H1 (cell line): ENCODE measurements at regions not wholly inside any gene's neighbourhood (a gene's known extent, or its start where the extent isn't known, plus 50 kb on each side); places are given as distances from the start of the nearest gene placed in this dataset.

Experiments used
- CTCF ChIA-PET: fragments of 300-600 bp; sonication (Branson Sonifier 250); formaldehyde crosslinking; loops from one replicate; lab custom pipeline; 2021; ENCODE audit not compliant: partially characterized antibody; lab: Charles Lee
- POLR2A ChIA-PET: fragments of 300-600 bp; sonication (Branson Sonifier 250); formaldehyde crosslinking; loops from one replicate; lab custom pipeline; 2021; ENCODE audit warnings: inconsistent platforms; ENCODE audit not compliant: partially characterized antibody; lab: Charles Lee
- DNase-seq, 2 experiments: peaks; one replicate each; pipeline versions ENCODE4 v3.0.0 to v3.0.0-alpha.2; 2010 to 2022; ENCODE audit warnings: low spot score in 2 of 2, low read depth in 1 of 2, mixed read lengths in 1 of 2
- FAIRE-seq: peaks from 2 replicates; lab custom pipeline; 2011; peaks lifted over from hg19 to GRCh38; lab: Jason Lieb, UNC
- H2AFZ ChIP-seq: 2 replicates; pipeline ENCODE4 v1.8.1; 2012; ENCODE audit warnings: low read length, inconsistent platforms
- H2AK5ac ChIP-seq: 2 replicates; pipeline ENCODE4 v1.6.1; 2013; ENCODE audit warnings: low read depth, low read length
- H2BK120ac ChIP-seq: replicated peaks from 2 replicates; pipeline ENCODE3; 2013; ENCODE audit warnings: low read depth, low read length, inconsistent platforms
- H2BK12ac ChIP-seq: 2 replicates; pipeline ENCODE4 v1.6.1; 2013; ENCODE audit warnings: low read depth, low read length
- H2BK15ac ChIP-seq: 2 replicates; pipeline ENCODE4 v1.6.1; 2013; ENCODE audit warnings: low read length
- H2BK20ac ChIP-seq: 2 replicates; pipeline ENCODE4 v1.6.1; 2013; ENCODE audit warnings: low read length
- H2BK5ac ChIP-seq: 2 replicates; pipeline ENCODE4 v1.6.1; 2013; ENCODE audit warnings: low read depth, low read length
- H3K14ac ChIP-seq: 2 replicates; pipeline ENCODE4 v1.6.1; 2013; ENCODE audit warnings: inconsistent platforms; ENCODE audit not compliant: insufficient read length
- H3K18ac ChIP-seq: 2 replicates; pipeline ENCODE4 v1.6.1; 2013; ENCODE audit warnings: low read length; ENCODE audit errors: extremely low read depth
- H3K23ac ChIP-seq: 2 replicates; pipeline ENCODE4 v1.6.1; 2013; ENCODE audit warnings: inconsistent platforms; ENCODE audit not compliant: insufficient read length
- H3K23me2 ChIP-seq: 2 replicates; pipeline ENCODE4 v1.6.1; 2013; ENCODE audit warnings: low read depth, low read length
- H3K27ac ChIP-seq: 2 replicates; pipeline ENCODE4 v1.6.1; 2011; ENCODE audit warnings: low read depth, low read length, inconsistent platforms
- H3K27me3 ChIP-seq, 4 experiments: replicated peaks in 1 of 4; 1 replicate in 1 of 4; 2 replicates in 3 of 4; pipeline versions ENCODE4 v1.6.1 to v1.8.1; 2011 to 2013; ENCODE audit warnings: low read length in 3 of 4, mild to moderate bottlenecking in 3 of 4, inconsistent platforms in 2 of 4, mixed read lengths in 2 of 4, moderate library complexity in 1 of 4; ENCODE audit not compliant: control insufficient read depth in 3 of 4, insufficient read depth in 3 of 4; ENCODE audit errors: extremely low read depth in 1 of 4
- H3K36me3 ChIP-seq, 4 experiments: 2 replicates each; pipeline versions ENCODE4 v1.6.1 to v1.8.1; 2011 to 2013; ENCODE audit warnings: mild to moderate bottlenecking in 4 of 4, low read length in 3 of 4, moderate library complexity in 2 of 4, control low read depth in 1 of 4, inconsistent platforms in 1 of 4; ENCODE audit not compliant: insufficient read depth in 4 of 4, control insufficient read depth in 2 of 4
- H3K4ac ChIP-seq: replicated peaks from 2 replicates; pipeline ENCODE3; 2013; ENCODE audit warnings: low read length, low read depth, mixed read lengths, inconsistent platforms; ENCODE audit not compliant: insufficient read length
- H3K4me1 ChIP-seq, 4 experiments: replicated peaks in 1 of 4; 1 replicate in 1 of 4; 2 replicates in 3 of 4; pipeline versions ENCODE4 v1.6.1 to v1.8.1; 2011 to 2013; ENCODE audit warnings: low read length in 3 of 4, inconsistent platforms in 2 of 4, mixed read lengths in 1 of 4; ENCODE audit not compliant: insufficient read depth in 4 of 4, control insufficient read depth in 3 of 4
- H3K4me2 ChIP-seq, 2 experiments: 2 replicates each; pipeline versions ENCODE4 v1.6.1 to v1.8.1; 2011 to 2013; ENCODE audit warnings: low read depth in 2 of 2, low read length in 2 of 2, control low read depth in 1 of 2, inconsistent platforms in 1 of 2, mild to moderate bottlenecking in 1 of 2; ENCODE audit not compliant: insufficient read depth in 1 of 2
- H3K4me3 ChIP-seq, 4 experiments: fragments of 200-600, 300-600 bp in 1 of 4; sonication (generic), shearing (Covaris generic), sonication (Bioruptor Twin) in 1 of 4; 2 replicates each; pipeline versions ENCODE4 v1.5.1 to v1.8.1; 2011 to 2016; ENCODE audit warnings: low read length in 4 of 4, low read depth in 3 of 4, control low read depth in 2 of 4, inconsistent platforms in 2 of 4, mild to moderate bottlenecking in 2 of 4, mixed read lengths in 1 of 4, moderate library complexity in 1 of 4; ENCODE audit not compliant: insufficient read depth in 2 of 4; ENCODE audit errors: extremely low read depth in 1 of 4
- H3K56ac ChIP-seq: replicated peaks from 2 replicates; pipeline ENCODE3; 2013; ENCODE audit warnings: low read depth, mild to moderate bottlenecking, mixed read lengths, low read length, inconsistent platforms; ENCODE audit not compliant: insufficient read length
- H3K79me1 ChIP-seq: 2 replicates; pipeline ENCODE4 v1.6.1; 2013; ENCODE audit warnings: low read depth, low read length, control low read depth
- H3K79me2 ChIP-seq, 2 experiments: 2 replicates each; pipeline versions ENCODE4 v1.6.1 to v1.8.1; 2012 to 2013; ENCODE audit warnings: low read length in 2 of 2, mild to moderate bottlenecking in 2 of 2, inconsistent platforms in 1 of 2; ENCODE audit not compliant: insufficient read depth in 2 of 2, control insufficient read depth in 1 of 2
- H3K9ac ChIP-seq, 4 experiments: replicated peaks in 1 of 4; 1 replicate in 1 of 4; 2 replicates in 3 of 4; pipeline versions ENCODE4 v1.6.1 to v1.8.1; 2011 to 2013; ENCODE audit warnings: low read depth in 3 of 4, low read length in 3 of 4, control low read depth in 2 of 4, mild to moderate bottlenecking in 2 of 4, moderate library complexity in 2 of 4, inconsistent platforms in 1 of 4; ENCODE audit errors: extremely low read depth in 1 of 4
- H3K9me3 ChIP-seq, 2 experiments: 2 replicates each; pipeline versions ENCODE4 v1.6.1 to v1.8.1; 2012 to 2013; ENCODE audit warnings: mild to moderate bottlenecking in 2 of 2, moderate library complexity in 2 of 2, control low read depth in 1 of 2, inconsistent platforms in 1 of 2, low read depth in 1 of 2, low read length in 1 of 2, mixed read lengths in 1 of 2; ENCODE audit not compliant: insufficient read depth in 2 of 2
- H4K20me1 ChIP-seq, 2 experiments: replicated peaks in 1 of 2; 2 replicates each; pipeline versions ENCODE3 to v1.8.1; 2011 to 2013; ENCODE audit warnings: inconsistent platforms in 2 of 2, low read length in 2 of 2, mild to moderate bottlenecking in 1 of 2; ENCODE audit not compliant: insufficient read depth in 2 of 2, control insufficient read depth in 1 of 2
- H4K5ac ChIP-seq: 2 replicates; pipeline ENCODE4 v1.6.1; 2013; ENCODE audit warnings: low read length, low read depth, mixed read lengths, inconsistent platforms; ENCODE audit not compliant: insufficient read length
- H4K8ac ChIP-seq: 2 replicates; pipeline ENCODE4 v1.8.0; 2013; ENCODE audit warnings: mild to moderate bottlenecking, moderate library complexity, low read length, inconsistent platforms; ENCODE audit not compliant: insufficient read depth; ENCODE audit errors: extremely low read depth
- H4K91ac ChIP-seq: replicated peaks from 2 replicates; pipeline ENCODE3; 2013; ENCODE audit warnings: low read length, mixed read lengths, inconsistent platforms; ENCODE audit not compliant: insufficient read length
- BACH1 ChIP-seq: IDR thresholded peaks from 2 replicates; pipeline ENCODE4 v1.6.1; 2012; ENCODE audit warnings: low read length, improper control_type of control experiment
- BCL11A ChIP-seq, 2 experiments: IDR thresholded peaks; one replicate each; pipeline ENCODE4 v1.6.1; 2011; ENCODE audit warnings: low read depth in 2 of 2, low read length in 2 of 2, mild to moderate bottlenecking in 2 of 2
- CBX5 ChIP-seq: fragments of 300-800, 300-1000 bp; sonication (generic); IDR thresholded peaks from 2 replicates; pipeline ENCODE4 v1.7.1; 2016; ENCODE audit warnings: antibody characterized with exemption, low read length, low read depth
- CBX8 ChIP-seq: fragments of 300-800, 300-1000 bp; sonication (generic); IDR thresholded peaks from 2 replicates; pipeline ENCODE4 v1.7.1; 2016; ENCODE audit warnings: low read depth, low read length, borderline replicate concordance
- JUN ChIP-seq: IDR thresholded peaks from 2 replicates; pipeline ENCODE4 v1.6.1; 2011; ENCODE audit warnings: low read depth, mild to moderate bottlenecking, improper control_type of control experiment, low read length
- KDM5A ChIP-seq: fragments of 200-600 bp; IDR thresholded peaks from 2 replicates; pipeline ENCODE4 v1.7.1; 2012; ENCODE audit warnings: mild to moderate bottlenecking, low read length, inconsistent platforms, mixed read lengths
- NANOG ChIP-seq: IDR thresholded peaks from 2 replicates; pipeline ENCODE4 v1.6.1; 2011; ENCODE audit warnings: low read length, low read depth, mild to moderate bottlenecking, inconsistent platforms; ENCODE audit not compliant: insufficient read depth, poor library complexity, severe bottlenecking
- POLR2A ChIP-seq, 2 experiments: IDR thresholded peaks; 1 replicate in 1 of 2; 2 replicates in 1 of 2; pipeline ENCODE4 v1.6.1; 2011; ENCODE audit warnings: low read depth in 2 of 2, low read length in 2 of 2, mild to moderate bottlenecking in 2 of 2; ENCODE audit errors: control extremely low read depth in 1 of 2
- RBBP5 ChIP-seq: IDR thresholded peaks from 2 replicates; pipeline ENCODE4 v1.7.1; 2012; ENCODE audit warnings: low read depth, mild to moderate bottlenecking, inconsistent platforms, low read length, moderate library complexity, borderline replicate concordance
- SAP30 ChIP-seq: fragments of 300-600 bp; sonication (generic); IDR thresholded peaks from 2 replicates; pipeline ENCODE4 v1.7.1; 2012; ENCODE audit warnings: low read length, moderate library complexity, mild to moderate bottlenecking, inconsistent platforms; ENCODE audit not compliant: insufficient read depth, insufficient replicate concordance
- SIN3A ChIP-seq, 2 experiments: IDR thresholded peaks in 1 of 2; conservative IDR thresholded peaks in 1 of 2; 2 replicates each; pipeline ENCODE4 v1.6.1; 2011 to 2012; ENCODE audit warnings: low read length in 2 of 2, improper control_type of control experiment in 1 of 2, low read depth in 1 of 2, mild to moderate bottlenecking in 1 of 2
- SP1 ChIP-seq: IDR thresholded peaks from 2 replicates; pipeline ENCODE4 v1.6.1; 2011; ENCODE audit warnings: low read depth, low read length
- SP4 ChIP-seq: IDR thresholded peaks from 2 replicates; pipeline ENCODE4 v1.6.1; 2012; ENCODE audit warnings: low read length, inconsistent platforms
- SRF ChIP-seq: IDR thresholded peaks from 2 replicates; pipeline ENCODE4 v1.6.1; 2011; ENCODE audit warnings: mild to moderate bottlenecking, low read depth, low read length, moderate library complexity
- TCF12 ChIP-seq: IDR thresholded peaks from 2 replicates; pipeline ENCODE4 v1.6.1; 2011; ENCODE audit warnings: low read depth, mild to moderate bottlenecking, low read length
- WGBS, 2 experiments: shearing (Covaris generic) in 1 of 2; methylation state at CpG; one replicate each; pipeline versions ENCODE4 v1.1.6 to v1.1.7; 2013 to 2015; ENCODE audit warnings: low lambda C conversion rate in 2 of 2, mixed read lengths in 2 of 2, inconsistent platforms in 1 of 2, low coverage in 1 of 2, missing lambda C conversion rate in 1 of 2; ENCODE audit not compliant: insufficient replicate concordance in 2 of 2, insufficient coverage in 1 of 2, insufficient read length in 1 of 2; ENCODE audit errors: extremely low coverage in 1 of 2, missing lambda C conversion rate in 1 of 2; 5-methylcytosine and 5-hydroxymethylcytosine counted together
- TF ChIP-seq, protein P1 (sequence below): IDR thresholded peaks from 2 replicates; pipeline ENCODE4 v1.6.1; 2011; ENCODE audit warnings: low read depth, mild to moderate bottlenecking, low read length; ENCODE audit not compliant: insufficient read depth

DNA sequence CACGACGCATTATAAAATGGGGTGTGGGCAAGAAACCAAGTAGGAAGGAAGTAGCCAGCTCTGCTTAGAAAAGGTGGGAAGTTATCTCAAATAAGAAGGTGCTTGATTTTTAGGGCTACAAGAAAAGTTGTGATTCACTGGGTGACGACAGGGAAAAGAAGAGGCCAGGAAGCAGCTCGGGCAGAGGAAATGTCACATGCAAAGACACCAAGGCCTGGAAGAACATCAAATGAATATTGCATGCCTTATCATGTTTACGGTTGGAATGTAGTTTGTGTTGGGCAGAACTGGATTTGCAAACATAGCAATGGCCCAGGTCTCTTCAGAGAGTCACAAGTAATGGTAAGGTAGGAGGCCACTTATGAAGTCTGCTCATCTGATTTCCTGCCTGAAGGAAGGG, 610.6 kb downstream of the IRS1 start:
- CTCF ChIA-PET = no interaction called here
- H3K18ac ChIP-seq = no peak overlapping the region
- DNase-seq = no peak
- no peak overlapping the region for H4K91ac ChIP-seq
- H2AFZ ChIP-seq = no peak overlapping the region
- no peaks in the 10 kb centered on the region for H4K20me1 ChIP-seq
- H3K79me2 ChIP-seq = no peaks in the 10 kb centered on the region
- no peaks in the 10 kb centered on the region for H3K79me1 ChIP-seq
- H2BK15ac ChIP-seq = no peak overlapping the region
- no peak overlapping the region for H3K27ac ChIP-seq
- no peak overlapping the region for H3K56ac ChIP-seq
- WGBS, 2 experiments = 94% methylated on average over 5 of the region's 5 CpGs; no CpG with 5 or more reads in 1 of the 2 experiments
- no peak overlapping the region for H2AK5ac ChIP-seq
- no peak overlapping the region for H3K23ac ChIP-seq
- H4K8ac ChIP-seq = no peak overlapping the region
- no peaks in the 10 kb centered on the region for H3K27me3 ChIP-seq
- no peaks in the 10 kb centered on the region for H3K9me3 ChIP-seq
- no peak overlapping the region for H2BK12ac ChIP-seq
- H3K4me2 ChIP-seq = no peak overlapping the region
- FAIRE-seq = no peak
- no peak overlapping the region for H4K5ac ChIP-seq
- H2BK5ac ChIP-seq = no peak overlapping the region
- no peaks in the 10 kb centered on the region for H3K36me3 ChIP-seq
- H3K4ac ChIP-seq = no peak overlapping the region
- no peak overlapping the region for H2BK120ac ChIP-seq
- no peak overlapping the region for H3K4me3 ChIP-seq
- no peak overlapping the region for H3K14ac ChIP-seq
- POLR2A ChIA-PET = no interaction called here
- H2BK20ac ChIP-seq = no peak overlapping the region
- no peaks in the 10 kb centered on the region; the same call in 1 of the 2 replicates for H3K23me2 ChIP-seq
- H3K4me1 ChIP-seq = peaks cover 0 to 5% (median 2%) of the 10 kb centered on the region in 4 experiments; a peak in 2 of 7 replicates
- H3K9ac ChIP-seq = no peak overlapping the region
- TF ChIP-seq SAP30 = no peak
- no peak for TF ChIP-seq JUN
- no peak for TF ChIP-seq SP4
- no peak for TF ChIP-seq RBBP5
- no peak for TF ChIP-seq KDM5A
- no peak for TF ChIP-seq POLR2A (IDR thresholded peaks at IDR 0.05; ENCODE audit: control extremely low read depth in 1 of 2, low read depth in 2 of 2, low read length in 2 of 2)
- no peak for TF ChIP-seq BCL11A (IDR thresholded peaks at IDR 0.05; ENCODE audit: low read depth in 2 of 2, low read length in 2 of 2)
- no peak for TF ChIP-seq CBX5
- no peak for TF ChIP-seq BACH1
- no peak for TF ChIP-seq SRF
- TF ChIP-seq NANOG = no peak
- no peak for TF ChIP-seq SP1
- no peak for TF ChIP-seq CBX8
- TF ChIP-seq TCF12 = no peak
- TF ChIP-seq, protein P1, sequence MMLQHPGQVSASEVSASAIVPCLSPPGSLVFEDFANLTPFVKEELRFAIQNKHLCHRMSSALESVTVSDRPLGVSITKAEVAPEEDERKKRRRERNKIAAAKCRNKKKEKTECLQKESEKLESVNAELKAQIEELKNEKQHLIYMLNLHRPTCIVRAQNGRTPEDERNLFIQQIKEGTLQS = no peak
- TF ChIP-seq SIN3A (conservative IDR thresholded peaks at IDR 0.05 in 1 of 2, IDR thresholded peaks at IDR 0.05 in 1 of 2; ENCODE audit: low read depth in 1 of 2, low read length in 2 of 2) = no peak
